ENCODE measurements at regions not wholly inside any gene's neighbourhood (a gene's known extent, or its start where the extent isn't known, plus 50 kb on each side); places are given as distances from the start of the nearest gene placed in this dataset.

- FAIRE-seq: no peak
- no peak for TF ChIP-seq EGR1 (IDR thresholded peaks at IDR 0.05; ENCODE audit: borderline replicate concordance, low read depth, low read length)
- TF ChIP-seq EZH2 (IDR thresholded peaks at IDR 0.05; ENCODE audit: low read depth, low read length, severe bottlenecking): no peak
- TF ChIP-seq TEAD4 (IDR thresholded peaks at IDR 0.05; ENCODE audit: low read depth, low read length): no peak
- no peak for TF ChIP-seq SP1 (IDR thresholded peaks at IDR 0.05; ENCODE audit: low read depth, low read length)
- no peak for TF ChIP-seq TBP (IDR thresholded peaks at IDR 0.05; ENCODE audit: low read depth, low read length)
- TF ChIP-seq SAP30 (IDR thresholded peaks at IDR 0.05; ENCODE audit: insufficient read depth, insufficient replicate concordance, low read length): no peak
- no peak for TF ChIP-seq NRF1 (IDR thresholded peaks at IDR 0.05; ENCODE audit: low read depth, low read length)
- TF ChIP-seq RFX5 (IDR thresholded peaks at IDR 0.05; ENCODE audit: borderline replicate concordance, low read depth, low read length): no peak
- no peak for TF ChIP-seq ASH2L (IDR thresholded peaks at IDR 0.05; ENCODE audit: low read length)
- no peak for TF ChIP-seq TCF12 (IDR thresholded peaks at IDR 0.05; ENCODE audit: low read depth, low read length)
- no peak for TF ChIP-seq E2F6 (IDR thresholded peaks at IDR 0.05)
- no peak for TF ChIP-seq CBX8 (IDR thresholded peaks at IDR 0.05; ENCODE audit: borderline replicate concordance, low read depth, low read length)
- no peak for TF ChIP-seq SRF (IDR thresholded peaks at IDR 0.05; ENCODE audit: low read depth, low read length)
Observed at GRCh38 chr5:8399471-8399870, 530.5 kb downstream of the MTRR start.

More at GRCh38 chr5:8399471-8399870, 530.5 kb downstream of the MTRR start:
- no peak overlapping the region for H3K18ac ChIP-seq (ENCODE audit: extremely low read depth, low read length)
- H3K27me3 ChIP-seq (replicated peaks in 1 of 4; ENCODE audit: control insufficient read depth in 3 of 4, extremely low read depth in 1 of 4, insufficient read depth in 3 of 4, low read length in 3 of 4): no peaks in the 10 kb centered on the region
- H3K23ac ChIP-seq (ENCODE audit: insufficient read length): no peak overlapping the region
- H2BK5ac ChIP-seq (ENCODE audit: low read depth, low read length): no peak overlapping the region
- no peaks in the 10 kb centered on the region for H3K9me3 ChIP-seq (ENCODE audit: insufficient read depth in 2 of 2, low read depth in 1 of 2, low read length in 1 of 2)
- H3K4ac ChIP-seq (replicated peaks; ENCODE audit: insufficient read length, low read depth, low read length): no peak overlapping the region
- no peak overlapping the region for H2BK15ac ChIP-seq (ENCODE audit: low read length)
- no peaks in the 10 kb centered on the region for H4K20me1 ChIP-seq (replicated peaks in 1 of 2; ENCODE audit: control insufficient read depth in 1 of 2, insufficient read depth in 2 of 2, low read length in 2 of 2)
- no peak overlapping the region for H4K91ac ChIP-seq (replicated peaks; ENCODE audit: insufficient read length, low read length)
- no peak overlapping the region for H2BK12ac ChIP-seq (ENCODE audit: low read depth, low read length)
- H4K5ac ChIP-seq (ENCODE audit: insufficient read length, low read depth, low read length): no peak overlapping the region
- WGBS, 2 experiments (ENCODE audit: extremely low coverage in 1 of 2, insufficient coverage in 1 of 2, insufficient read length in 1 of 2, insufficient replicate concordance in 2 of 2, low coverage in 1 of 2, low lambda C conversion rate in 2 of 2, missing lambda C conversion rate in 1 of 2): 90% methylated on average over 3 of the region's 4 CpGs; no CpG with 5 or more reads in 1 of the 2 experiments
- DNase-seq (ENCODE audit: low read depth in 1 of 2, low spot score in 2 of 2): no peak
- no peak overlapping the region for H3K4me2 ChIP-seq (ENCODE audit: insufficient read depth in 1 of 2, low read depth in 2 of 2, low read length in 2 of 2)
- H3K9ac ChIP-seq (replicated peaks in 1 of 4; ENCODE audit: extremely low read depth in 1 of 4, low read depth in 3 of 4, low read length in 3 of 4): no peak overlapping the region
- POLR2A ChIA-PET (ENCODE audit: partially characterized antibody): no interaction called here
- no peak overlapping the region for H2BK20ac ChIP-seq (ENCODE audit: low read length)
- CTCF ChIA-PET (ENCODE audit: partially characterized antibody): interaction anchor here (0.6 kb wide), 1 partner anchor 116 kb away, joined by 3 read pairs; no protein-coding TSS in a partner anchor
- H3K36me3 ChIP-seq (ENCODE audit: control insufficient read depth in 2 of 4, insufficient read depth in 4 of 4, low read length in 3 of 4): no peaks in the 10 kb centered on the region
- H2AK5ac ChIP-seq (ENCODE audit: low read depth, low read length): no peak overlapping the region
- no peaks in the 10 kb centered on the region for H3K79me1 ChIP-seq (ENCODE audit: low read depth, low read length)
- H4K8ac ChIP-seq (ENCODE audit: extremely low read depth, insufficient read depth, low read length): peak overlapping the region; percentile 21; the same call in 1 of the 2 replicates
- H2BK120ac ChIP-seq (replicated peaks; ENCODE audit: low read depth, low read length): no peak overlapping the region
- no peak overlapping the region for H3K27ac ChIP-seq (ENCODE audit: low read depth, low read length)
- H3K79me2 ChIP-seq (ENCODE audit: control insufficient read depth in 1 of 2, insufficient read depth in 2 of 2, low read length in 2 of 2): no peaks in the 10 kb centered on the region
- H3K14ac ChIP-seq (ENCODE audit: insufficient read length): no peak overlapping the region
- H3K4me3 ChIP-seq (ENCODE audit: extremely low read depth in 1 of 4, insufficient read depth in 2 of 4, low read depth in 3 of 4, low read length in 4 of 4): no peak overlapping the region
- H2AFZ ChIP-seq (ENCODE audit: low read length): no peak overlapping the region
- H3K56ac ChIP-seq (replicated peaks; ENCODE audit: insufficient read length, low read depth, low read length): no peak overlapping the region
- no peaks in the 10 kb centered on the region for H3K23me2 ChIP-seq (ENCODE audit: low read depth, low read length)
- H3K4me1 ChIP-seq (replicated peaks in 1 of 4; ENCODE audit: control insufficient read depth in 3 of 4, insufficient read depth in 4 of 4, low read length in 3 of 4): no peaks in the 10 kb centered on the region

Data from H1 (cell line).